Coronary artery (tissue), 2 donors: ENCODE measurements at regions not wholly inside any gene's neighbourhood (a gene's known extent, or its start where the extent isn't known, plus 50 kb on each side); places are given as distances from the start of the nearest gene placed in this dataset.
"Not testable (repeated sequence)": the region's sequence is repeated elsewhere in the genome, so short reads cannot be mapped to it uniquely, and the experiment has no call there.

Experiments used
- DNase-seq: peaks from one replicate; pipeline ENCODE4 v3.0.0-alpha.2; 2017; ENCODE audit warnings: low spot score
- H3K27ac ChIP-seq, 2 donors: fragments of 200-600 bp; sonication (generic); one replicate each; pipeline ENCODE4 v1.5.1; 2016 to 2019
- H3K4me3 ChIP-seq: fragments of 200-600 bp; sonication (generic); 2 replicates; pipeline ENCODE4 v1.5.1; 2016; ENCODE audit warnings: mild to moderate bottlenecking, moderate library complexity
- TF ChIP-seq, protein P1 (sequence below): fragments of 200-600 bp; sonication (generic); IDR thresholded peaks from one replicate; pipeline ENCODE4 v1.5.1; 2019; ENCODE audit warnings: antibody characterized with exemption

DNA sequence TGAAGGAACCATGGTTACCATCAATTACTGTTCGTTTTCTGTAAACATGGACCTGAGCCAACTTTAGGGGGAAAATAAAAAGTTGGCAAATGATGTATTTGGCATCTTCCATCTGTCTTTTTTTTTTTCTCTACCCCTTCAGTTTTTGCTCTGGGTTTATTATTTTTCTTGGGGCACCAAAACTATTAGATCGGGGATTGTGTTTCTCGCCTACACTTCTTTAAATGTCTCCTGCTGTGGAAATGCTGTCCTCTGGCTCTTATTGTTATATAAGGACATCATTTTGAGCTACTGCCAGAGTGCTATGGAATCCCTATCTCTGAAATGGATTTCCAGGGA lies 234.0 kb upstream of the SLIT2 start:
- TF ChIP-seq, protein P1, sequence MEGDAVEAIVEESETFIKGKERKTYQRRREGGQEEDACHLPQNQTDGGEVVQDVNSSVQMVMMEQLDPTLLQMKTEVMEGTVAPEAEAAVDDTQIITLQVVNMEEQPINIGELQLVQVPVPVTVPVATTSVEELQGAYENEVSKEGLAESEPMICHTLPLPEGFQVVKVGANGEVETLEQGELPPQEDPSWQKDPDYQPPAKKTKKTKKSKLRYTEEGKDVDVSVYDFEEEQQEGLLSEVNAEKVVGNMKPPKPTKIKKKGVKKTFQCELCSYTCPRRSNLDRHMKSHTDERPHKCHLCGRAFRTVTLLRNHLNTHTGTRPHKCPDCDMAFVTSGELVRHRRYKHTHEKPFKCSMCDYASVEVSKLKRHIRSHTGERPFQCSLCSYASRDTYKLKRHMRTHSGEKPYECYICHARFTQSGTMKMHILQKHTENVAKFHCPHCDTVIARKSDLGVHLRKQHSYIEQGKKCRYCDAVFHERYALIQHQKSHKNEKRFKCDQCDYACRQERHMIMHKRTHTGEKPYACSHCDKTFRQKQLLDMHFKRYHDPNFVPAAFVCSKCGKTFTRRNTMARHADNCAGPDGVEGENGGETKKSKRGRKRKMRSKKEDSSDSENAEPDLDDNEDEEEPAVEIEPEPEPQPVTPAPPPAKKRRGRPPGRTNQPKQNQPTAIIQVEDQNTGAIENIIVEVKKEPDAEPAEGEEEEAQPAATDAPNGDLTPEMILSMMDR = no peak
- no peak overlapping the region for H3K4me3 ChIP-seq
- H3K27ac ChIP-seq = no peak overlapping the region
- DNase-seq = no peak

GRCh38 chr4:20017070-20017776 lies 234.5 kb upstream of the SLIT2 start:
- H3K27ac ChIP-seq = no peak overlapping the region
- DNase-seq = no peak
- TF ChIP-seq, protein P1 = no peak
- H3K4me3 ChIP-seq = no peak overlapping the region

GRCh38 chr4:20015636-20016224 lies 236.0 kb upstream of the SLIT2 start:
- TF ChIP-seq, protein P1 = no peak
- no peak for DNase-seq
- H3K4me3 ChIP-seq = no peak overlapping the region
- H3K27ac ChIP-seq = no peak overlapping the region

- H3K4me3 ChIP-seq, DNase-seq, H3K27ac ChIP-seq: not testable (repeated sequence)
Observed at GRCh38 chr4:20003836-20004558, 247.7 kb upstream of the SLIT2 start.

- no peak overlapping the region for H3K4me3 ChIP-seq
- no peak for DNase-seq
- H3K27ac ChIP-seq = no peak overlapping the region
- TF ChIP-seq, protein P1 = no peak
Observed at GRCh38 chr4:19999775-20000414, 251.8 kb upstream of the SLIT2 start.

DNA sequence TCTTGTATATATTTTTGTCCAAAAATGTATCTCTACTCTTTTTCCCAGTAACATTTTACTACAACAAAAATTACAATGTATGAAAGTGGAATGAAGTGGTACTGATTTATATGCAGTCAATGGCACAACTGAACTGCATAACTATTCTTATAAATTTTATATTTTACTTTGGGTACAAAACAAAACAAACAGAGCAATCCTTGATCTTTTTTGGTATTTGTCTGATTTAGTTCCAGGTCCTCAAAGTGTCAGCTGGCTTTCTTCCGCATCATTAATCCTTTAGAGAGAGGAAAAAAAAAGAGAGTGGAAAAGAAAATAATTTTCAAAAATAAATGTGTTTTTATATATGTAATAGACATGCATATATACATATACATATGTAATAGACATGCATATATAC lies 252.4 kb upstream of the SLIT2 start:
- no peak overlapping the region for H3K27ac ChIP-seq
- H3K4me3 ChIP-seq = no peak overlapping the region
- DNase-seq = no peak
- TF ChIP-seq, protein P1 = no peak

DNA sequence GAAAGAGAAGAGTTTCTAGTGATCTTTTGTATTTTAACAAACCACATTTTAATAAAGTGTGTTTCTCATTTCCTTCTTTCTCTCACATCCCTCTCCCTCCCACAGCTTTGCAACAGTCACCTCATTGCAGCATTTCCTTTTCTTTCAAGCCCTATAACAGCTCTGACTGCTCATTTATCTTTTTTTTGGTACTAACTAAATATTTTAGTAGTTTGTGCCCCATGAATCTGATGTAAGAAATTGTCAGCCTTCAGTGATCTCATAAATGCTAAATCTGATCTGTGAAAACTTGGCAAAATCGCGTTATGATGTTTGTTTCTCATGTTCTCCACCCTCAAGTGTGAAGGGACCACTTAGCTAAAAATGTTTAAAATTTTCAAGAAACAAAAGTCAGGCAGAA lies 258.5 kb upstream of the SLIT2 start:
- H3K27ac ChIP-seq = no peak overlapping the region
- no peak overlapping the region for H3K4me3 ChIP-seq
- DNase-seq = no peak
- TF ChIP-seq, protein P1 = no peak
